H1 (cell line): ENCODE measurements at regions not wholly inside any gene's neighbourhood (a gene's known extent, or its start where the extent isn't known, plus 50 kb on each side); places are given as distances from the start of the nearest gene placed in this dataset.
A peak's percentile ranks its signal among the peaks of the same experiment; 100 is the strongest.

Experiments used
- CTCF ChIA-PET: fragments of 300-600 bp; sonication (Branson Sonifier 250); formaldehyde crosslinking; loops from one replicate; lab custom pipeline; 2021; ENCODE audit not compliant: partially characterized antibody; lab: Charles Lee
- POLR2A ChIA-PET: fragments of 300-600 bp; sonication (Branson Sonifier 250); formaldehyde crosslinking; loops from one replicate; lab custom pipeline; 2021; ENCODE audit warnings: inconsistent platforms; ENCODE audit not compliant: partially characterized antibody; lab: Charles Lee
- DNase-seq, 2 experiments: peaks; one replicate each; pipeline versions ENCODE4 v3.0.0 to v3.0.0-alpha.2; 2010 to 2022; ENCODE audit warnings: low spot score in 2 of 2, low read depth in 1 of 2, mixed read lengths in 1 of 2
- FAIRE-seq: peaks from 2 replicates; lab custom pipeline; 2011; peaks lifted over from hg19 to GRCh38; lab: Jason Lieb, UNC
- H2AFZ ChIP-seq: 2 replicates; pipeline ENCODE4 v1.8.1; 2012; ENCODE audit warnings: low read length, inconsistent platforms
- H2AK5ac ChIP-seq: 2 replicates; pipeline ENCODE4 v1.6.1; 2013; ENCODE audit warnings: low read depth, low read length
- H2BK120ac ChIP-seq: replicated peaks from 2 replicates; pipeline ENCODE3; 2013; ENCODE audit warnings: low read depth, low read length, inconsistent platforms
- H2BK12ac ChIP-seq: 2 replicates; pipeline ENCODE4 v1.6.1; 2013; ENCODE audit warnings: low read depth, low read length
- H2BK15ac ChIP-seq: 2 replicates; pipeline ENCODE4 v1.6.1; 2013; ENCODE audit warnings: low read length
- H2BK20ac ChIP-seq: 2 replicates; pipeline ENCODE4 v1.6.1; 2013; ENCODE audit warnings: low read length
- H2BK5ac ChIP-seq: 2 replicates; pipeline ENCODE4 v1.6.1; 2013; ENCODE audit warnings: low read depth, low read length
- H3K14ac ChIP-seq: 2 replicates; pipeline ENCODE4 v1.6.1; 2013; ENCODE audit warnings: inconsistent platforms; ENCODE audit not compliant: insufficient read length
- H3K18ac ChIP-seq: 2 replicates; pipeline ENCODE4 v1.6.1; 2013; ENCODE audit warnings: low read length; ENCODE audit errors: extremely low read depth
- H3K23ac ChIP-seq: 2 replicates; pipeline ENCODE4 v1.6.1; 2013; ENCODE audit warnings: inconsistent platforms; ENCODE audit not compliant: insufficient read length
- H3K23me2 ChIP-seq: 2 replicates; pipeline ENCODE4 v1.6.1; 2013; ENCODE audit warnings: low read depth, low read length
- H3K27ac ChIP-seq: 2 replicates; pipeline ENCODE4 v1.6.1; 2011; ENCODE audit warnings: low read depth, low read length, inconsistent platforms
- H3K27me3 ChIP-seq, 4 experiments: replicated peaks in 1 of 4; 1 replicate in 1 of 4; 2 replicates in 3 of 4; pipeline versions ENCODE4 v1.6.1 to v1.8.1; 2011 to 2013; ENCODE audit warnings: low read length in 3 of 4, mild to moderate bottlenecking in 3 of 4, inconsistent platforms in 2 of 4, mixed read lengths in 2 of 4, moderate library complexity in 1 of 4; ENCODE audit not compliant: control insufficient read depth in 3 of 4, insufficient read depth in 3 of 4; ENCODE audit errors: extremely low read depth in 1 of 4
- H3K36me3 ChIP-seq, 4 experiments: 2 replicates each; pipeline versions ENCODE4 v1.6.1 to v1.8.1; 2011 to 2013; ENCODE audit warnings: mild to moderate bottlenecking in 4 of 4, low read length in 3 of 4, moderate library complexity in 2 of 4, control low read depth in 1 of 4, inconsistent platforms in 1 of 4; ENCODE audit not compliant: insufficient read depth in 4 of 4, control insufficient read depth in 2 of 4
- H3K4ac ChIP-seq: replicated peaks from 2 replicates; pipeline ENCODE3; 2013; ENCODE audit warnings: low read length, low read depth, mixed read lengths, inconsistent platforms; ENCODE audit not compliant: insufficient read length
- H3K4me1 ChIP-seq, 4 experiments: replicated peaks in 1 of 4; 1 replicate in 1 of 4; 2 replicates in 3 of 4; pipeline versions ENCODE4 v1.6.1 to v1.8.1; 2011 to 2013; ENCODE audit warnings: low read length in 3 of 4, inconsistent platforms in 2 of 4, mixed read lengths in 1 of 4; ENCODE audit not compliant: insufficient read depth in 4 of 4, control insufficient read depth in 3 of 4
- H3K4me2 ChIP-seq, 2 experiments: 2 replicates each; pipeline versions ENCODE4 v1.6.1 to v1.8.1; 2011 to 2013; ENCODE audit warnings: low read depth in 2 of 2, low read length in 2 of 2, control low read depth in 1 of 2, inconsistent platforms in 1 of 2, mild to moderate bottlenecking in 1 of 2; ENCODE audit not compliant: insufficient read depth in 1 of 2
- H3K4me3 ChIP-seq, 4 experiments: fragments of 200-600, 300-600 bp in 1 of 4; sonication (generic), shearing (Covaris generic), sonication (Bioruptor Twin) in 1 of 4; 2 replicates each; pipeline versions ENCODE4 v1.5.1 to v1.8.1; 2011 to 2016; ENCODE audit warnings: low read length in 4 of 4, low read depth in 3 of 4, control low read depth in 2 of 4, inconsistent platforms in 2 of 4, mild to moderate bottlenecking in 2 of 4, mixed read lengths in 1 of 4, moderate library complexity in 1 of 4; ENCODE audit not compliant: insufficient read depth in 2 of 4; ENCODE audit errors: extremely low read depth in 1 of 4
- H3K56ac ChIP-seq: replicated peaks from 2 replicates; pipeline ENCODE3; 2013; ENCODE audit warnings: low read depth, mild to moderate bottlenecking, mixed read lengths, low read length, inconsistent platforms; ENCODE audit not compliant: insufficient read length
- H3K79me1 ChIP-seq: 2 replicates; pipeline ENCODE4 v1.6.1; 2013; ENCODE audit warnings: low read depth, low read length, control low read depth
- H3K79me2 ChIP-seq, 2 experiments: 2 replicates each; pipeline versions ENCODE4 v1.6.1 to v1.8.1; 2012 to 2013; ENCODE audit warnings: low read length in 2 of 2, mild to moderate bottlenecking in 2 of 2, inconsistent platforms in 1 of 2; ENCODE audit not compliant: insufficient read depth in 2 of 2, control insufficient read depth in 1 of 2
- H3K9ac ChIP-seq, 4 experiments: replicated peaks in 1 of 4; 1 replicate in 1 of 4; 2 replicates in 3 of 4; pipeline versions ENCODE4 v1.6.1 to v1.8.1; 2011 to 2013; ENCODE audit warnings: low read depth in 3 of 4, low read length in 3 of 4, control low read depth in 2 of 4, mild to moderate bottlenecking in 2 of 4, moderate library complexity in 2 of 4, inconsistent platforms in 1 of 4; ENCODE audit errors: extremely low read depth in 1 of 4
- H3K9me3 ChIP-seq, 2 experiments: 2 replicates each; pipeline versions ENCODE4 v1.6.1 to v1.8.1; 2012 to 2013; ENCODE audit warnings: mild to moderate bottlenecking in 2 of 2, moderate library complexity in 2 of 2, control low read depth in 1 of 2, inconsistent platforms in 1 of 2, low read depth in 1 of 2, low read length in 1 of 2, mixed read lengths in 1 of 2; ENCODE audit not compliant: insufficient read depth in 2 of 2
- H4K20me1 ChIP-seq, 2 experiments: replicated peaks in 1 of 2; 2 replicates each; pipeline versions ENCODE3 to v1.8.1; 2011 to 2013; ENCODE audit warnings: inconsistent platforms in 2 of 2, low read length in 2 of 2, mild to moderate bottlenecking in 1 of 2; ENCODE audit not compliant: insufficient read depth in 2 of 2, control insufficient read depth in 1 of 2
- H4K5ac ChIP-seq: 2 replicates; pipeline ENCODE4 v1.6.1; 2013; ENCODE audit warnings: low read length, low read depth, mixed read lengths, inconsistent platforms; ENCODE audit not compliant: insufficient read length
- H4K8ac ChIP-seq: 2 replicates; pipeline ENCODE4 v1.8.0; 2013; ENCODE audit warnings: mild to moderate bottlenecking, moderate library complexity, low read length, inconsistent platforms; ENCODE audit not compliant: insufficient read depth; ENCODE audit errors: extremely low read depth
- H4K91ac ChIP-seq: replicated peaks from 2 replicates; pipeline ENCODE3; 2013; ENCODE audit warnings: low read length, mixed read lengths, inconsistent platforms; ENCODE audit not compliant: insufficient read length
- ASH2L ChIP-seq: fragments of 200-600, 300-600 bp; sonication (generic); IDR thresholded peaks from one replicate; pipeline ENCODE4 v1.7.1; 2017; ENCODE audit warnings: low read length
- BACH1 ChIP-seq: IDR thresholded peaks from 2 replicates; pipeline ENCODE4 v1.6.1; 2012; ENCODE audit warnings: low read length, improper control_type of control experiment
- BRCA1 ChIP-seq: IDR thresholded peaks from 2 replicates; pipeline ENCODE4 v1.6.1; 2012; ENCODE audit warnings: low read depth, low read length, improper control_type of control experiment
- EGR1 ChIP-seq: IDR thresholded peaks from 2 replicates; pipeline ENCODE4 v1.6.1; 2011; ENCODE audit warnings: low read depth, low read length, borderline replicate concordance
- GABPA ChIP-seq: IDR thresholded peaks from 2 replicates; pipeline ENCODE4 v1.6.1; 2011; ENCODE audit warnings: mild to moderate bottlenecking, low read length, moderate library complexity, borderline replicate concordance; ENCODE audit not compliant: insufficient read depth
- PHF8 ChIP-seq: fragments of 200-600 bp; sonication (generic); conservative IDR thresholded peaks from 2 replicates; pipeline ENCODE4 v1.7.1; 2012; ENCODE audit warnings: low read depth, mild to moderate bottlenecking, inconsistent platforms, low read length, moderate library complexity
- RNF2 ChIP-seq: fragments of 200-900, 300-1000 bp; sonication (generic); IDR thresholded peaks from 2 replicates; pipeline ENCODE4 v1.7.1; 2016; ENCODE audit warnings: borderline replicate concordance, low read depth, mild to moderate bottlenecking, antibody characterized with exemption, low read length; ENCODE audit not compliant: poor library complexity, severe bottlenecking; ENCODE audit errors: missing control alignments
- TCF12 ChIP-seq: IDR thresholded peaks from 2 replicates; pipeline ENCODE4 v1.6.1; 2011; ENCODE audit warnings: low read depth, mild to moderate bottlenecking, low read length
- WGBS, 2 experiments: shearing (Covaris generic) in 1 of 2; methylation state at CpG; one replicate each; pipeline versions ENCODE4 v1.1.6 to v1.1.7; 2013 to 2015; ENCODE audit warnings: low lambda C conversion rate in 2 of 2, mixed read lengths in 2 of 2, inconsistent platforms in 1 of 2, low coverage in 1 of 2, missing lambda C conversion rate in 1 of 2; ENCODE audit not compliant: insufficient replicate concordance in 2 of 2, insufficient coverage in 1 of 2, insufficient read length in 1 of 2; ENCODE audit errors: extremely low coverage in 1 of 2, missing lambda C conversion rate in 1 of 2; 5-methylcytosine and 5-hydroxymethylcytosine counted together

- no peak overlapping the region for H4K5ac ChIP-seq
- H3K4ac ChIP-seq, result no peak overlapping the region
- H2BK5ac ChIP-seq, result no peak overlapping the region
- H3K23ac ChIP-seq, result no peak overlapping the region
- H2AK5ac ChIP-seq, result no peak overlapping the region
- DNase-seq, result no peak
- WGBS, 2 experiments, result 93% methylated on average over 3 of the region's 3 CpGs; no CpG with 5 or more reads in 1 of the 2 experiments
- no peaks in the 10 kb centered on the region for H3K36me3 ChIP-seq
- H3K9me3 ChIP-seq, result no peaks in the 10 kb centered on the region
- no peak overlapping the region for H3K27ac ChIP-seq
- H3K18ac ChIP-seq, result 0 out of 2 replicates have a peak overlapping the region, but pooled peaks have one; percentile 21
- H3K23me2 ChIP-seq, result no peaks in the 10 kb centered on the region
- no peaks in the 10 kb centered on the region for H3K79me2 ChIP-seq
- no peak overlapping the region for H2BK120ac ChIP-seq
- H3K14ac ChIP-seq, result no peak overlapping the region
- H3K4me2 ChIP-seq, result no peak overlapping the region
- H2AFZ ChIP-seq, result no peak overlapping the region
- no peak overlapping the region for H2BK20ac ChIP-seq
- H4K8ac ChIP-seq, result no peak overlapping the region
- no peak overlapping the region for H2BK12ac ChIP-seq
- no peak overlapping the region for H3K4me3 ChIP-seq
- H3K27me3 ChIP-seq, result no peaks in the 10 kb centered on the region
- H4K20me1 ChIP-seq, result no peaks in the 10 kb centered on the region
- TF ChIP-seq BRCA1 (no peak), EGR1 (no peak), ASH2L (no peak), GABPA (no peak), PHF8 (no peak), RNF2 (no peak), TCF12 (no peak), BACH1 (no peak)
- H3K9ac ChIP-seq, result no peak overlapping the region
- CTCF ChIA-PET, result interaction anchor here (0.7 to 1.7 kb wide), 2 partner anchors 18 to 31 kb away, joined by 3 to 4 read pairs; no protein-coding TSS in a partner anchor
- no peaks in the 10 kb centered on the region for H3K4me1 ChIP-seq
- no peaks in the 10 kb centered on the region for H3K79me1 ChIP-seq
- H2BK15ac ChIP-seq, result no peak overlapping the region
- POLR2A ChIA-PET, result no interaction called here
- no peak for FAIRE-seq
- no peak overlapping the region for H3K56ac ChIP-seq
- no peak overlapping the region for H4K91ac ChIP-seq
Measured at GRCh38 chr12:58206876-58207275, 265.5 kb downstream of the ATP23 start.
